ENCODE measurements at regions not wholly inside any gene's neighbourhood (a gene's known extent, or its start where the extent isn't known, plus 50 kb on each side); places are given as distances from the start of the nearest gene placed in this dataset.

DNA sequence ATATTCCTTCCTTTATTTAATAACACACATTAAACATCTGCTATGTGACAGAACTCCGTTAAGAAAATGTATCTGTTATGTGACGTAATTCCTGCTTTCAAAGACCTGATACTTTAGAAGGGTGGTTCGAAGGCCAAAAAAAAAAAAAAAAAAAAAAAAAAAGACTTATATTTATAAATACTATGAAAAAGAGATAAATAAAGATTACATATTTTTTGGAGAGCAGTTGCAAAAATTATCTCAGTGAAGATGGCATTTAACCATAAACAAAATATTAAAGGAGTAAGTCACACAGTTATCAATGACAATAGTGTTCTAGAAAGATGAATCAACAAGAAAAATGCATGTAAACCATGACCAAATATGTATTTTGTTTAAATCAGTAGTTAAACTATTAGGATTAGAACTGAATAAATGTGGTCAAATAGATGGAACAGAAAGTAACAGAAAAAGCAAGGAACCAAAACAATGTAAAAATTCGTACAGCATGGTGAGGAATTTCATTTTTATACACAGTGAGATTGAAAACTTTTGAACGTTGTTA lies 612.3 kb upstream of the SLITRK5 start:
- Histone ChIP-seq H3K4me3 (ENCODE audit: control insufficient read depth in 2 of 3, extremely low read depth in 1 of 3, insufficient read depth in 2 of 3, low read depth in 1 of 3, low read length in 3 of 3) (no peak overlapping the region), H3K36me3 (ENCODE audit: control insufficient read depth in 2 of 2, extremely low read depth in 1 of 2, insufficient read depth in 2 of 2, low read length in 2 of 2) (no peaks in the 10 kb centered on the region), H3K27ac (ENCODE audit: control insufficient read depth, insufficient read depth, low read length) (no peak overlapping the region), H3K27me3 (ENCODE audit: control insufficient read depth, extremely low read depth, insufficient read depth, low read length) (no peaks in the 10 kb centered on the region), H4K20me1 (ENCODE audit: control insufficient read depth, extremely low read depth, insufficient read depth, low read length) (no peaks in the 10 kb centered on the region), H3K4me1 (ENCODE audit: control insufficient read depth, extremely low read depth, insufficient read depth, low read length) (no peaks in the 10 kb centered on the region), H3K4me2 (ENCODE audit: control insufficient read depth, extremely low read depth, insufficient read depth, low read depth, low read length) (no peak overlapping the region), H3K9me3 (ENCODE audit: control insufficient read depth, low read depth, low read length) (no peaks in the 10 kb centered on the region), H3K9me1 (ENCODE audit: control insufficient read depth, extremely low read depth, insufficient read depth, low read length) (no peaks in the 10 kb centered on the region), H3K79me2 (ENCODE audit: control insufficient read depth, insufficient read depth, low read length) (no peaks in the 10 kb centered on the region), H3K9ac (ENCODE audit: control insufficient read depth, extremely low read depth, insufficient read depth, low read length) (no peak overlapping the region), H2AFZ (ENCODE audit: control insufficient read depth, low read length) (no peak overlapping the region)
- TF ChIP-seq EZH2 (IDR thresholded peaks at IDR 0.05; ENCODE audit: low read length): no peak
- TF ChIP-seq, protein P1, sequence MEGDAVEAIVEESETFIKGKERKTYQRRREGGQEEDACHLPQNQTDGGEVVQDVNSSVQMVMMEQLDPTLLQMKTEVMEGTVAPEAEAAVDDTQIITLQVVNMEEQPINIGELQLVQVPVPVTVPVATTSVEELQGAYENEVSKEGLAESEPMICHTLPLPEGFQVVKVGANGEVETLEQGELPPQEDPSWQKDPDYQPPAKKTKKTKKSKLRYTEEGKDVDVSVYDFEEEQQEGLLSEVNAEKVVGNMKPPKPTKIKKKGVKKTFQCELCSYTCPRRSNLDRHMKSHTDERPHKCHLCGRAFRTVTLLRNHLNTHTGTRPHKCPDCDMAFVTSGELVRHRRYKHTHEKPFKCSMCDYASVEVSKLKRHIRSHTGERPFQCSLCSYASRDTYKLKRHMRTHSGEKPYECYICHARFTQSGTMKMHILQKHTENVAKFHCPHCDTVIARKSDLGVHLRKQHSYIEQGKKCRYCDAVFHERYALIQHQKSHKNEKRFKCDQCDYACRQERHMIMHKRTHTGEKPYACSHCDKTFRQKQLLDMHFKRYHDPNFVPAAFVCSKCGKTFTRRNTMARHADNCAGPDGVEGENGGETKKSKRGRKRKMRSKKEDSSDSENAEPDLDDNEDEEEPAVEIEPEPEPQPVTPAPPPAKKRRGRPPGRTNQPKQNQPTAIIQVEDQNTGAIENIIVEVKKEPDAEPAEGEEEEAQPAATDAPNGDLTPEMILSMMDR (optimal IDR thresholded peaks at IDR 0.05 in 1 of 3, IDR thresholded peaks at IDR 0.05 in 1 of 3, conservative IDR thresholded peaks at IDR 0.05 in 1 of 3; ENCODE audit: extremely low read depth in 1 of 3, insufficient read depth in 2 of 3, low read length in 3 of 3): no peak
- dilution Hi-C loops (cut with MboI; ENCODE audit: extremely low pct_ligation_motif_present, low sequenced_read_pairs): no loop called here
- FAIRE-seq: no peak
- DNase-seq (ENCODE audit: low read depth, low spot score): no peak

DNA sequence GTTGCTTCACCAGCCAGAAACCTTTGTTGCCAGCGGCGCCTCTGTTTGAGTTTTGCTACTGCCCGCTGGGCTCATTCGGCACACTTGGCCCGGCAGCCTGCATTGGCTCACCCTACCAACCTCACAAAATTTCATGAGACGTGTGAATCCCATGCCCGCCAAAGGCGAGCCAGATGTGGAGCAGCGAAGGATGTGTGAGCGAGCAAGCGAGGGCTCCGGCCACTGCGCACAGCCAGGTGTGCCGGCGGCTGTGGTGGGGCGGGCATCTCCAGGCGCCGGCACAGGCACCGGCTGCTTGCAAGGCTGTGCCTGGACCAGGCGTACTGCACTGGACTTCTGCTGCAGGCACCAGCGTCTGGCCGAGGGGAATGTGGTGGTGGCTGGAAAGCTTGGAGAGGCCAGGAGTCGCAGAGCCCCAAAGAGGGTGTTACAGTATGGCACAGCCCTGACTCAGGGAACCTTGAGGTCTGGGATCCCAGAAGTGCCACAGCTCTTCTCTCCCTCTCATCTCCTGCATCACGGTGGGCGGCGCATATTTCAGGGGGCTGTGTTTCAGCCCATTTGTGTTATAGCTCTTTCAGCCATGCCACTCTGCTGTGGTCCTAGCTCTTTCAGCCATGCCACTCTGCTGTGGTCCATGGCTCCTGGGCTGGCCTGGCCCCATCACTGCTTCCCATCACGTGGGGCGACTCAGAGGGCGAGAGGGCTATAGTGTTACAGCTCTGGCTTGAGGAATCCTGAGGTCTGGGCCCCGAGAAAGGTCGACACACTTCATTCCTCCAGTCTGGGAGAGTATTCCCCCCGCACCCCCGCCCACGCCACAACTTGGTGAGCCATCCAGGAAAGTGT lies 592.0 kb upstream of the SLITRK5 start:
- Histone ChIP-seq H3K9me1 (ENCODE audit: control insufficient read depth, extremely low read depth, insufficient read depth, low read length) (no peaks in the 10 kb centered on the region), H3K4me2 (ENCODE audit: control insufficient read depth, extremely low read depth, insufficient read depth, low read depth, low read length) (no peak overlapping the region), H2AFZ (ENCODE audit: control insufficient read depth, low read length) (no peak overlapping the region), H3K36me3 (ENCODE audit: control insufficient read depth in 2 of 2, extremely low read depth in 1 of 2, insufficient read depth in 2 of 2, low read length in 2 of 2) (no peaks in the 10 kb centered on the region), H3K4me3 (ENCODE audit: control insufficient read depth in 2 of 3, extremely low read depth in 1 of 3, insufficient read depth in 2 of 3, low read depth in 1 of 3, low read length in 3 of 3) (no peak overlapping the region), H3K4me1 (ENCODE audit: control insufficient read depth, extremely low read depth, insufficient read depth, low read length) (no peaks in the 10 kb centered on the region), H3K27ac (ENCODE audit: control insufficient read depth, insufficient read depth, low read length) (no peak overlapping the region), H3K79me2 (ENCODE audit: control insufficient read depth, insufficient read depth, low read length) (no peaks in the 10 kb centered on the region), H3K9me3 (ENCODE audit: control insufficient read depth, low read depth, low read length) (peaks cover 3% of the 10 kb centered on the region), H3K9ac (ENCODE audit: control insufficient read depth, extremely low read depth, insufficient read depth, low read length) (no peak overlapping the region), H4K20me1 (ENCODE audit: control insufficient read depth, extremely low read depth, insufficient read depth, low read length) (no peaks in the 10 kb centered on the region), H3K27me3 (ENCODE audit: control insufficient read depth, extremely low read depth, insufficient read depth, low read length) (no peaks in the 10 kb centered on the region)
- FAIRE-seq: no peak
- DNase-seq (ENCODE audit: low read depth, low spot score): no peak
- dilution Hi-C loops (cut with MboI; ENCODE audit: extremely low pct_ligation_motif_present, low sequenced_read_pairs): no loop called here
- no peak for TF ChIP-seq EZH2 (IDR thresholded peaks at IDR 0.05; ENCODE audit: low read length)
- TF ChIP-seq, protein P1 (optimal IDR thresholded peaks at IDR 0.05 in 1 of 3, IDR thresholded peaks at IDR 0.05 in 1 of 3, conservative IDR thresholded peaks at IDR 0.05 in 1 of 3; ENCODE audit: extremely low read depth in 1 of 3, insufficient read depth in 2 of 3, low read length in 3 of 3): no peak
